Choroid plexus epithelial cell (primary cell): ENCODE measurements at regions not wholly inside any gene's neighbourhood (a gene's known extent, or its start where the extent isn't known, plus 50 kb on each side); places are given as distances from the start of the nearest gene placed in this dataset.

Source experiments
- DNase-seq: peaks from one replicate; pipeline ENCODE4 v3.0.0-alpha.2; 2010; ENCODE audit warnings: low read depth
- H3K4me3 ChIP-seq: 2 replicates; pipeline ENCODE4 v1.5.1; 2011; ENCODE audit warnings: low read depth, mild to moderate bottlenecking, control low read depth, low read length, moderate library complexity
- TF ChIP-seq, protein P1 (sequence below): conservative IDR thresholded peaks from 2 replicates; pipeline ENCODE4 v1.5.1; 2011; ENCODE audit warnings: low read depth, mild to moderate bottlenecking, control low read depth, inconsistent platforms, low read length, moderate library complexity

DNA sequence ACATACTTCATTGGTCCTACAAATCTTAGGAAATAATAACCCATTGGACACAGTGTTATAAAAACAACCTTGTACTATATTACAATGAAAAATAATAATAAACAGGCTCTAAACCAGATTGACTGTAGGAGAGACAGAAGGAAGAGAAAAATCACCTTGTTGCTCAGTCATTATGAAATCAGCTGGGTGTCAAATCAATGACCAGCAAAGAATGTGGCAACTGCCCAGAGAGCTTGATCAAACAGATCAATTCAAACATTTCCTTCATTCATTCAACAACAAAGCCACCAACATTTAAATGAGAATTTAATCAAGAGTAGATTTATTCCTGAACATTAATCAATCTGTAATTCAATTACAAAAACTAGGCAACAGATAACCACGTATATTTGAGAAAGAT, 671.9 kb upstream of the CHAC2 start:
- DNase-seq: no peak
- TF ChIP-seq, protein P1, sequence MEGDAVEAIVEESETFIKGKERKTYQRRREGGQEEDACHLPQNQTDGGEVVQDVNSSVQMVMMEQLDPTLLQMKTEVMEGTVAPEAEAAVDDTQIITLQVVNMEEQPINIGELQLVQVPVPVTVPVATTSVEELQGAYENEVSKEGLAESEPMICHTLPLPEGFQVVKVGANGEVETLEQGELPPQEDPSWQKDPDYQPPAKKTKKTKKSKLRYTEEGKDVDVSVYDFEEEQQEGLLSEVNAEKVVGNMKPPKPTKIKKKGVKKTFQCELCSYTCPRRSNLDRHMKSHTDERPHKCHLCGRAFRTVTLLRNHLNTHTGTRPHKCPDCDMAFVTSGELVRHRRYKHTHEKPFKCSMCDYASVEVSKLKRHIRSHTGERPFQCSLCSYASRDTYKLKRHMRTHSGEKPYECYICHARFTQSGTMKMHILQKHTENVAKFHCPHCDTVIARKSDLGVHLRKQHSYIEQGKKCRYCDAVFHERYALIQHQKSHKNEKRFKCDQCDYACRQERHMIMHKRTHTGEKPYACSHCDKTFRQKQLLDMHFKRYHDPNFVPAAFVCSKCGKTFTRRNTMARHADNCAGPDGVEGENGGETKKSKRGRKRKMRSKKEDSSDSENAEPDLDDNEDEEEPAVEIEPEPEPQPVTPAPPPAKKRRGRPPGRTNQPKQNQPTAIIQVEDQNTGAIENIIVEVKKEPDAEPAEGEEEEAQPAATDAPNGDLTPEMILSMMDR: no peak
- no peak overlapping the region for H3K4me3 ChIP-seq

DNA sequence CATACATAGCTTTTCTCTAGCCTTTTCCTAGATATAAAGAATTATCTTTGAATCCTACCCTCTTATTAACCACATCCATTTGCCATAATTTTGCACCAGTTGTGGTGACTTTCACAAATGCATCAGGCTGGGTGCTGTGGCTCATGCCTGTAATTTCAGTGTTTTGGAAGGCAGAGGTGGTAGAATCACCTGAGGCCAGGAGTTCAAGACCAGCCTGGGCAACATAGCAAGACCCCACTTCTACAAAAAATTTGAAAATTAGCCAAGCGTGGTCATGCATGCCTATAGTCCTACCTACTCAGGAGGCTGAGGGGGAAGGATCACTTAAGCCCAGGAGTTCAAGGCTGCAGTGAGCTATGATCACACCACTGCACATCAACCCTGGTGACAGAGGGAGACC, 672.4 kb upstream of the CHAC2 start:
- H3K4me3 ChIP-seq: no peak overlapping the region
- DNase-seq: no peak
- TF ChIP-seq, protein P1: no peak

GRCh38 chr2:53093355-53093754, 674.2 kb upstream of the CHAC2 start:
- DNase-seq: no peak

GRCh38 chr2:53091183-53091582, 676.4 kb upstream of the CHAC2 start:
- TF ChIP-seq, protein P1: no peak
- H3K4me3 ChIP-seq: no peak overlapping the region
- no peak for DNase-seq

More at GRCh38 chr2:53093355-53093754, 674.2 kb upstream of the CHAC2 start:
- no peak overlapping the region for H3K4me3 ChIP-seq
- TF ChIP-seq, protein P1: no peak

DNA sequence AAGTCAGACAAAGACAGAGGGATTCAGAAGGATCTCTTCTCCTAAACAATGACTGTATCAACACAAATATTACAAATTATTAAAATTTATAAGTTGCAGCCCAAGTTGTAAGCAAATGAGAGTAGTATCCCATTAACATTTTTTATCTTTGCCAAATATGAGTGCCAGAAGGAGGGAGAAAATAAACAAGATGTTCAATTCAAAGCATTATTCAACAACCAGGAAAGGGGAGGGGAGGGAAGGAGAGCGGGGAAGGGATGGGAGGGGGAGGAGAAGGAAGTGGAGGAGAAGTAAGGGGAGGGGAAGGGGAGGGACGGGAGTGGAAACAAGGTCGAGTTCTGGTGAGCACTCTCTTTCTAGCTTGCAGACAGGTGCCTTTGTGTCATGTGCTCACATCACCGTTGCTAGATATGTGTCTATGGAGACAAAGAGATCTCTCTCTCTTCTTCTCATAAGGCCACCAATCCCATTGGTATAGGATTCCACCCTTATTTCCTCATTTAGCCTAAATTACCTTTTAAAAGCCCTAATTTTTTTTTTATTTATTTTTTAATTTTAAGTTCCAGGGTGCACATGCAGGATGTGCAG, 679.6 kb upstream of the CHAC2 start:
- DNase-seq: no peak
- TF ChIP-seq, protein P1: no peak
- H3K4me3 ChIP-seq: no peak overlapping the region

DNA sequence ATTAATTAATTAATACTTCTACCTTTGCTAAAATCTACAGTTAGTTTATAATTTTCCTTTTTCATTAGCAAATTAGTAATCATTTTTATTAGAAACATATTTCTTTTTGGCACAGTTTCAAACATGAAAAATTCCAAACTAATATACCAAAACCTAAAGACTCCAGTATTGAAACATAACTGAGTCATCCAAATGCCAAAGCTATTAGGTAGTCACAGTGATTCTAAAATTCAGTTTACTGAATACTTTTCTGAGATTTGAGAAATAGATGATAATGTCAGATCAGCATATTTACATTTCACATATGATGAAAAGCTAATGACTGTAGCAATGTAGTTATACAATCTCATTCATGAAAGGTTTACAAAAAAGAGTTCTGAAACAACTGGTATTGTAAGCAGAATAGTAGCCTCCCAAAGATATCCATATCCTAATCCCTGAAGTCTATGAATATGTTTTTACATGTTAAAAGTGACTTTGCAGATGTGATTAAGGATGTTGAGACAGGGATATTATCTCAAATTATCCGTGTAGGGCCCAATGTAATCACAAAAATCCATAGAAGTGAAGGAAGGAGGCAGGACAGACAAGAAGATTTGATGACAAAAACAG, 680.2 kb upstream of the CHAC2 start:
- TF ChIP-seq, protein P1: no peak
- H3K4me3 ChIP-seq: no peak overlapping the region
- DNase-seq: peak; percentile 69

DNA sequence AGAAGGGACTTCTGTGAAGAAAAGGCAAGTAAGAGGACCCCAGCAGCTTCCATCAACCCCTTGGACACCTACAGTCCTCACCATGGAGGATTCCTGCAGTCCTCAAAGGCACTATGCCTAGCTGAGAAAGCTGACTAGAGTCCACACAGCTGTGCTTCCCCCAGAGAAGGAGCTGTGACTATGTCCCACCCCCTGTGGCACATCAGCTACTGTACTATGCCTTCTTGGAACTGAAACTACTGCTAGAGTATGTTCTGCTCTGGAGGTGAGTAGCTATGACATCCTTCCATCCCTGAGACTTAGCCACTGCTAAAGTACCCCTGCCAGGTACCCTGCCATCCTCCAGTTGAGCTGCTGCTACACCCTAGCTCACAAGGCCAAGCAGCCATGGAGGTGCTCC, 690.2 kb upstream of the CHAC2 start:
- no peak for DNase-seq
- TF ChIP-seq, protein P1: no peak
- H3K4me3 ChIP-seq: no peak overlapping the region
